ENCODE measurements at regions not wholly inside any gene's neighbourhood (a gene's known extent, or its start where the extent isn't known, plus 50 kb on each side); places are given as distances from the start of the nearest gene placed in this dataset.

DNA sequence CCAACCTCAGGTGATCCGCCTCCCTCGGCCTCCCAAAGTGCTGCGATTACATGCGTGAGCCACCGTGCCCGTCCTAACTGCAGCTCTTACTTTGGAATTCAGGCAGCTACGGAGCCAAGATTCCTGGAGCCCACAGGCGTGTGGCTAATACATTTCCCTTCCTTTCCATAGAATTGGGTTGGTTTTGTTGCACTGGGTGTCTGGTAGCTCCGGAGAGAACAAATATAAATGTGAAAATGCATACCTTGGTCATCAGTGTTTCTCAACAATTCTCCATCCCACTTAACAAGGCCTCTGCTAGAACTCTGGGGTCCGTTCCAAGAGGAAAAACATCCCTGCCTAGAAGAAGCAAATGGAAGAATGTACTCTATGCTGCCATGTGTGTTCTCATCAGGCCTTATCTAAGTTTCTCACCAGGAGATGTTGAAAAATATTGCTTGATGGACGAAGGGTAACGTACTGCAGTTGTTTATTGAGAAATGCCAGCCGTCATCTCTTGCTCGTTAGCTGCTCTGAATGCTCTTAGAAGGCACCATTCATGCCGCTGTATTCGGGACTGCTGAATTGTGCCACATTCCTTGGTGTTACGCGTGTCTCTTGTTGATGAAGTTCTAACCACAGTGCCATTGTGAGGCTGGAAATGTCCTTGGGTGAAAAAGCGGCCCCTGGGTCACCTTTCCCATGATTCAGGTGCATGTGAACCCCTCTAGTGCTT is 50.5 kb upstream of the CD99 start:
- TF ChIP-seq CTCF (IDR thresholded peaks at IDR 0.05; ENCODE audit: low read depth, low read length), result no peak
- POLR2A ChIA-PET, result no interaction called here
- Histone ChIP-seq H3K27ac (ENCODE audit: low read depth, low read length) (no peak overlapping the region), H3K9me3 (ENCODE audit: control insufficient read depth, insufficient read depth, low read length) (no peaks in the 10 kb centered on the region), H3K27me3 (ENCODE audit: control insufficient read depth, insufficient read depth, low read length) (no peaks in the 10 kb centered on the region), H3K4me3 (ENCODE audit: low read depth, low read length) (no peak overlapping the region)
- no peak for DNase-seq (ENCODE audit: low read depth, low spot score)
- CTCF ChIA-PET, result no interaction called here

GRCh38 chrX:2638279-2638678 is 52.8 kb upstream of the CD99 start:
- CTCF ChIA-PET, result no interaction called here
- POLR2A ChIA-PET, result no interaction called here
- DNase-seq (ENCODE audit: low read depth, low spot score), result no peak
- Histone ChIP-seq H3K27ac (ENCODE audit: low read depth, low read length) (no peak overlapping the region), H3K9me3 (ENCODE audit: control insufficient read depth, insufficient read depth, low read length) (no peaks in the 10 kb centered on the region), H3K27me3 (ENCODE audit: control insufficient read depth, insufficient read depth, low read length) (no peaks in the 10 kb centered on the region), H3K4me3 (ENCODE audit: low read depth, low read length) (no peak overlapping the region)
- TF ChIP-seq CTCF (IDR thresholded peaks at IDR 0.05; ENCODE audit: low read depth, low read length), result no peak

DNA sequence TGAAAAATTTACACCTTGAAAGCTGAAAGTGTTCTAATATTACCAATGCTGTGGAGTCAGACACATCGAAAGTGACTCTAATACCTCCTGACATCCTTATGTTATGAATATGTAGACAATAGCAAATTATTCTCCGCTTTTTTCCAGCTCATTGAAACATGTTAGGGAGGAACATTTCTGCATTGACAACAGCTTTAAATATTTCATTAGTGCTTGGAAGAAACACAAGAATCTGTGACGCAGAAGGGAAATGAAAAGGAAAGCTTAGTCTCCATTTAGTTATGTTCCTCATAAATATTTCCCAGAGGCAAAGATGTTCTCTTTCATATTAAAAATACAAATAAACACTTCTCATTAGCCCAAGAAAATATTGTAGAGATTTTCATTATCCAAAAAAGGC is 55.8 kb upstream of the CD99 start:
- H3K27ac ChIP-seq (ENCODE audit: low read depth, low read length), result no peak overlapping the region
- DNase-seq (ENCODE audit: low read depth, low spot score), result no peak
- H3K27me3 ChIP-seq (ENCODE audit: control insufficient read depth, insufficient read depth, low read length), result no peaks in the 10 kb centered on the region
- no peak overlapping the region for H3K4me3 ChIP-seq (ENCODE audit: low read depth, low read length)
- no peak for TF ChIP-seq CTCF (IDR thresholded peaks at IDR 0.05; ENCODE audit: low read depth, low read length)
- H3K9me3 ChIP-seq (ENCODE audit: control insufficient read depth, insufficient read depth, low read length), result no peaks in the 10 kb centered on the region
- CTCF ChIA-PET, result no interaction called here
- POLR2A ChIA-PET, result no interaction called here

GRCh38 chrX:2632533-2633504 is 58.3 kb upstream of the CD99 start:
- POLR2A ChIA-PET, result no interaction called here
- H3K27ac ChIP-seq (ENCODE audit: low read depth, low read length), result no peak overlapping the region
- TF ChIP-seq CTCF (IDR thresholded peaks at IDR 0.05; ENCODE audit: low read depth, low read length), result no peak

More at GRCh38 chrX:2632533-2633504, 58.3 kb upstream of the CD99 start:
- DNase-seq (ENCODE audit: low read depth, low spot score), result no peak
- Histone ChIP-seq H3K27me3 (ENCODE audit: control insufficient read depth, insufficient read depth, low read length) (no peaks in the 10 kb centered on the region), H3K4me3 (ENCODE audit: low read depth, low read length) (no peak overlapping the region), H3K9me3 (ENCODE audit: control insufficient read depth, insufficient read depth, low read length) (no peaks in the 10 kb centered on the region)
- CTCF ChIA-PET, result no interaction called here
